Activated CD4-positive, alpha-beta memory T cell treated with anti-CD3 and anti-CD28 coated beads for 36 hours (primary cell): ENCODE measurements at regions not wholly inside any gene's neighbourhood (a gene's known extent, or its start where the extent isn't known, plus 50 kb on each side); places are given as distances from the start of the nearest gene placed in this dataset.
"Not testable (repeated sequence)": the region's sequence is repeated elsewhere in the genome, so short reads cannot be mapped to it uniquely, and the experiment has no call there.

Experiments
- CTCF ChIA-PET: fragments of 350-600 bp; sonication (Branson Sonifier 250); formaldehyde crosslinking; loops from one replicate; lab custom pipeline; 2021; ENCODE audit warnings: antibody characterized with exemption, inconsistent platforms; lab: Charles Lee
- POLR2A ChIA-PET: fragments of 350-600 bp; sonication (Branson Sonifier 250); formaldehyde crosslinking; loops from one replicate; lab custom pipeline; 2021; ENCODE audit warnings: antibody characterized with exemption; lab: Charles Lee
- DNase-seq: peaks from one replicate; pipeline ENCODE4 v3.0.0-alpha.2; 2020
- H3K27ac Mint-ChIP-seq: one replicate; pipeline ENCODE4 v1.8.0; 2021; ENCODE audit warnings: mixed read lengths
- H3K27me3 Mint-ChIP-seq: one replicate; pipeline ENCODE4 v1.8.0; 2021; ENCODE audit warnings: mixed read lengths
- H3K36me3 Mint-ChIP-seq: one replicate; pipeline ENCODE4 v1.8.0; 2021; ENCODE audit warnings: mixed read lengths
- H3K4me1 Mint-ChIP-seq: one replicate; pipeline ENCODE4 v1.8.0; 2021; ENCODE audit warnings: low read depth, mixed read lengths
- H3K4me3 Mint-ChIP-seq: one replicate; pipeline ENCODE4 v1.8.0; 2021; ENCODE audit warnings: mild to moderate bottlenecking, mixed read lengths
- H3K9me3 Mint-ChIP-seq: one replicate; pipeline ENCODE4 v1.8.0; 2021; ENCODE audit warnings: mixed read lengths
- intact Hi-C: fragments of 100-400 bp; cut with micrococcal nuclease; formaldehyde crosslinking; loops from one replicate; pipeline ENCODE4 v1.15.1; 2023

DNA sequence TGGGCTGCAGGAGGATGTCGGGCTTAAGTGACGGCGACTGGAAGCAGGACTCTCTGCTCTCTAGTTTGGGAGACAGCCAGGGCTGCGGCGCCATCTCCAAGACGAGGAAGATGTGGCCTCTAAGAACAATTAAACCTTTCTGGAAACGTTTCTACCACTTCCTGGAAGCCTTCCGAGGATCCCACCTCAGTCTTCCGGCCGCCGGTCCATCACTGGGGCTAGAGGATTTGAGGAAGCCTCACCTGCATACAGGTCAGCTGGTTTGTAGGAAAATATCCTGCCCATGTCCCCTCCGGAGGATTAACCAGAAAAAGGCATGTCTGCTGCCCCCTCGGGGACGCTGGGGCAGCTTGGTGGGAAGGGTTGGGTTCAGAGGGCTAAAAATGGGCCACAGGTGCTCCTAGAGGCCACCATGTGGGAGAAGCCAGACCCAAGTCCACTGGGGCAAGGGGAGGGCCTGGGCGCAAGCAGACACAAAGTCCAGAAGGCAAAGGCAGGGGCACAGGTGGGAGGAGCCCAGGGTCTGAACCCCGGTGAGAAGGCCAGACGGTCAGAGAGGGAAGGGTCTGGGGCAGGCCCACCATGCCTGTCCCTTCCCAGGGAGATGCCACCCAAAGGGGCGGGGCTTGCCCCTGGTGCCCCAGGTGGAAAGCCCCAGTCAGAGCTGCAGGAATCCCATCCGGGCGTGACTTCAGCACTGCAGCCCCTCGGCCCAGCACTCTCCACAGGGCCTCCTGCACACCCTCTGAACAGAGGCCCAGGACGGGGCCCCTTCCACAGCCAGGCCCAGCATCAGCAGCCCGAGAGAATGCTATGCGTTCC is 82.2 kb upstream of the ID2 start:
- Mint-ChIP-seq H3K36me3 (no peaks in the 10 kb centered on the region), H3K27me3 (no peaks in the 10 kb centered on the region), H3K4me3 (no peak overlapping the region), H3K9me3 (no peaks in the 10 kb centered on the region), H3K4me1 (peaks cover 8% of the 10 kb centered on the region), H3K27ac (no peak overlapping the region)
- ChIA-PET POLR2A (no interaction called here), CTCF (no interaction called here)
- no peak for DNase-seq
- intact Hi-C loops = no loop called here

DNA sequence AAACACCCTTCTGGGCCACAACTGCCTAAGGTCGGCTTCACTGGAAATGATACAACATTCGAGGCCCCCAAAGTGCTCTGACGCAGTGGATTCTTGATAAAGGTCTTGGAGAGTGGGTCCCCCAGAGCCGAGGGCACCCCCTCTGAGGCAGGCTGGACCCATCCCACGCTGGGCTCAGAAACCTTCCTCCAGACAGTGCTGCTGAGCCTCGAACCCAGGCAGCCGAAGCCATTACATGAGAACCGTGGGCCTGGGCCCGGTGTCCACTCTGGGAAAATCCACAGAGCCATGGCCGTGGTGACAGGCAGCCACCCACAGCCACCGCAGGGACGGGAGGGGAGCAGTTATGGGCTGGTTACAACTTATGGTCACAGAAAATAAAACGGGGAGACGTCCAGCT is 81.4 kb upstream of the ID2 start:
- Mint-ChIP-seq H3K36me3 (no peaks in the 10 kb centered on the region), H3K27ac (no peak overlapping the region), H3K4me3 (no peak overlapping the region), H3K4me1 (peaks cover 3% of the 10 kb centered on the region), H3K9me3 (no peaks in the 10 kb centered on the region), H3K27me3 (no peaks in the 10 kb centered on the region)
- ChIA-PET CTCF (no interaction called here), POLR2A (no interaction called here)
- no peak for DNase-seq
- intact Hi-C loops = no loop called here

DNA sequence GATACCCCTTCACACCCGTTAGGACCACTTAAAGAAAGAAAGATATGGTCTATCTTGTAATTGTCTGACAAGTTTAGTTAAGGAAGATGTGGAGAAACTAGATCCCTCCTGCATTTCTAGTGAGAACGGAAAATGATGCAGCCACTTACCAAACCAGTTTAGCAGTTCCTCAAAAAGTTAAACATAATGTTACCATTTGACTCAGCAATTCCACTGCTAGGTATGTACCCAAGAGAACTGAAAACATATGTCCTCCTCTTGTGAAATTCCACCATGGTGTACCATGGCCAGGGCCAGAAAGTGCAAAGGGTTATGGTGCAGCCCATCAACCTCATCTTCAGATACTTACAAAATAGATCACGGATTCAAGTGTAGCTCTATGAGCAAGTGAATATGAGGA is 79.0 kb upstream of the ID2 start:
- Mint-ChIP-seq H3K4me1 (peaks cover 22% of the 10 kb centered on the region), H3K27me3 (no peaks in the 10 kb centered on the region), H3K36me3 (no peaks in the 10 kb centered on the region), H3K9me3 (no peaks in the 10 kb centered on the region), H3K27ac (no peak overlapping the region), H3K4me3 (no peak overlapping the region)
- no peak for DNase-seq
- intact Hi-C loops = no loop called here
- CTCF ChIA-PET = no interaction called here
- POLR2A ChIA-PET = no interaction called here

DNA sequence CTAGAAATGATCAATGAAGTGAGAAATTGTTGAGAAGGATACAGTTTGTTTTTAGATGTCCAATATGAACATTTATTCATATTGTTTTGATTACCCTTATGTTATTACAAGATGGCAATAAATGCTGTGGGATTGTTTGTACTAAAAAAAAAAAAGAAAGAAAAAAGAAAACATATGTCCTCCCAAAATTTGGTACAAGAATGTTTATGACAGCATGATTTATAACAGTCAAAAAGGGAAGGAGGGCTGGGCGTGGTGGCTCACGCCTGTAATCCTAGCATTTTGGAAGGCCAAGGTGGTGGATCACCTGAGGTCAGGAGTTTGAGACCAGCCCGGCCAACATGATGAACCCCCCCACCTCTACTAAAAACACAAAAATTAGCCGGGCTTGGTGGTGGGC is 78.5 kb upstream of the ID2 start:
- POLR2A ChIA-PET, H3K27ac Mint-ChIP-seq, H3K27me3 Mint-ChIP-seq, CTCF ChIA-PET, H3K9me3 Mint-ChIP-seq, intact Hi-C loops, DNase-seq, H3K4me3 Mint-ChIP-seq, H3K36me3 Mint-ChIP-seq: not testable (repeated sequence)
- H3K4me1 Mint-ChIP-seq = peaks cover 27% of the 10 kb centered on the region

DNA sequence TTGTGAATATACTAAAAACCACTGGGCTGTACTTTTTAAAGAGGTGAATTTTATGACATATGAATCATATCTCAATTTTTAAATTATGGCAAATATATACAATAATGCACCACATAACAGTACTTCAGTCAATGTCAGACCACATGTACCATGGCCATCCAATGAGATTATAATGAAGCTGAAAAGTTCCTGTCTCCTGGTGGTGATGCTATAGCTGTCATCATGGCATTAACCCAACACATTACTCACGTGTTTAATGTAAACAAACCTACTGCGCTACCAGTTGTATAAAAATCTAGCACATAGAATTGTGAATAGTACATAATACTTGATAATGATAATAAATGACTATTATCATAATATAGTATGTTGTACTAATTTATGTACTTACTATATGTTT is 77.6 kb upstream of the ID2 start:
- H3K27ac Mint-ChIP-seq = no peak overlapping the region
- H3K27me3 Mint-ChIP-seq = no peaks in the 10 kb centered on the region
- CTCF ChIA-PET = no interaction called here
- POLR2A ChIA-PET = no interaction called here
- no peak overlapping the region for H3K4me3 Mint-ChIP-seq
- DNase-seq = no peak
- H3K4me1 Mint-ChIP-seq = peaks cover 36% of the 10 kb centered on the region
- intact Hi-C loops = no loop called here
- H3K36me3 Mint-ChIP-seq = no peaks in the 10 kb centered on the region
- no peaks in the 10 kb centered on the region for H3K9me3 Mint-ChIP-seq

DNA sequence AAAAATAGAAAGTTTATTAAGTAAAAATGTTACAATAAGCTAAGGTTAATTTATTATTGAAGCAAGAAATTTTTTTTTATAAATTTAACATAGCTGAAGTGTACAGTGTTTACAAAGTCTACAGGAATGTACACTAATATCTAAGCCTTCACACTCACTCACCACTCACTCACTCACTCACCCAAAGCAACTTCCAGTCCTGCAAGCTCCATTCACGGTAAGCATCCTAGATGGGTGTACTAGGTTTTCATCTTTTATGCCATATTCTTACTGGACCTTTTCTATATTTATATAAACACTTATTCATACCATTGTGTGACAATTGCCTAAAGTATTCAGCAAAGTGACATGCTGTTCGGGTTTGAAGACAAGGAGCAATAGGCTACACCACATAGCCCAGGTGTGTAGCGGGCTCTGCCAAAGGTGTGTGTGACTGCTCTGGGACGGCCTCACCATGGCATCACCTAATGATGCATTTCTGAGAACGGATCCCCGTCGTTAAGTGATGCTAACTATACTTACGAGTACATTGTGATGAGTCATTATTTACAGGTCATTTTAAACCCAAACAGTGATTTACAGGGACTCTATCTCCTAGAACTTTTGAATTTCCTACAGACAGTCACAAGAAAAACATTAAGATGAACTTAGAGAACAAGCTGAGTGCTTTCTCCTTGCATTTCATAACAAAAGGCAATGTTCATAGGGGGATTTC is 76.3 kb upstream of the ID2 start:
- H3K9me3 Mint-ChIP-seq = peaks cover 2% of the 10 kb centered on the region
- no peak overlapping the region for H3K4me3 Mint-ChIP-seq
- intact Hi-C loops = no loop called here
- H3K4me1 Mint-ChIP-seq = peaks cover 37% of the 10 kb centered on the region
- ChIA-PET CTCF (interaction anchor here (0.6 kb wide), 1 partner anchor 514 kb away, joined by 3 read pairs; no protein-coding TSS in a partner anchor), POLR2A (interaction anchor here (0.5 to 1.0 kb wide), 2 partner anchors 62 to 244 kb away, joined by 3 to 6 read pairs; no protein-coding TSS in a partner anchor)
- no peaks in the 10 kb centered on the region for H3K27me3 Mint-ChIP-seq
- H3K36me3 Mint-ChIP-seq = no peaks in the 10 kb centered on the region
- no peak for DNase-seq
- H3K27ac Mint-ChIP-seq = no peak overlapping the region

DNA sequence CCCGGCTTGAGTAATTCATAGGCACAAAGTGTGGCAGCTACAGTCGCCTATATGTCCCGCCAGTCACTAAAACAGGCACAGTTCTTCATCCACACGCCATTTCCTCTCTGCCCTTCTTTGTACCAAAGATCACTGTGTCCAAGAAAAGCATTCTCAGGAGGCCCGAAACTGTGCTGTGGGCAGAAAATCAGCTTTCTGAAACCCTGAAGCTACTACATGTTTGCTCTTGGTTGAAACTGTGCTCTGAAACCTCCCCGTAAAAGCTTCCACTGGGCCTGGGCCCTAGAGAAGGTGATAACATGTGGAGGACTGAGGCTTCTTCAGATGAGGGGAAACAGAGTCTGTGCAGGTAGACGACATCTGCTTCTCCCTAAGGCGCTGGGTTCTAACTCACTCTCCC is 75.6 kb upstream of the ID2 start:
- H3K27me3 Mint-ChIP-seq = no peaks in the 10 kb centered on the region
- ChIA-PET POLR2A (interaction anchor here (1.0 kb wide), 1 partner anchor 63 kb away, joined by 6 read pairs; no protein-coding TSS in a partner anchor), CTCF (no interaction called here)
- intact Hi-C loops = no loop called here
- peak; percentile 31 for DNase-seq
- peaks cover 9% of the 10 kb centered on the region for H3K9me3 Mint-ChIP-seq
- no peak overlapping the region for H3K27ac Mint-ChIP-seq
- no peaks in the 10 kb centered on the region for H3K36me3 Mint-ChIP-seq
- H3K4me1 Mint-ChIP-seq = peaks cover 37% of the 10 kb centered on the region
- H3K4me3 Mint-ChIP-seq = no peak overlapping the region

DNA sequence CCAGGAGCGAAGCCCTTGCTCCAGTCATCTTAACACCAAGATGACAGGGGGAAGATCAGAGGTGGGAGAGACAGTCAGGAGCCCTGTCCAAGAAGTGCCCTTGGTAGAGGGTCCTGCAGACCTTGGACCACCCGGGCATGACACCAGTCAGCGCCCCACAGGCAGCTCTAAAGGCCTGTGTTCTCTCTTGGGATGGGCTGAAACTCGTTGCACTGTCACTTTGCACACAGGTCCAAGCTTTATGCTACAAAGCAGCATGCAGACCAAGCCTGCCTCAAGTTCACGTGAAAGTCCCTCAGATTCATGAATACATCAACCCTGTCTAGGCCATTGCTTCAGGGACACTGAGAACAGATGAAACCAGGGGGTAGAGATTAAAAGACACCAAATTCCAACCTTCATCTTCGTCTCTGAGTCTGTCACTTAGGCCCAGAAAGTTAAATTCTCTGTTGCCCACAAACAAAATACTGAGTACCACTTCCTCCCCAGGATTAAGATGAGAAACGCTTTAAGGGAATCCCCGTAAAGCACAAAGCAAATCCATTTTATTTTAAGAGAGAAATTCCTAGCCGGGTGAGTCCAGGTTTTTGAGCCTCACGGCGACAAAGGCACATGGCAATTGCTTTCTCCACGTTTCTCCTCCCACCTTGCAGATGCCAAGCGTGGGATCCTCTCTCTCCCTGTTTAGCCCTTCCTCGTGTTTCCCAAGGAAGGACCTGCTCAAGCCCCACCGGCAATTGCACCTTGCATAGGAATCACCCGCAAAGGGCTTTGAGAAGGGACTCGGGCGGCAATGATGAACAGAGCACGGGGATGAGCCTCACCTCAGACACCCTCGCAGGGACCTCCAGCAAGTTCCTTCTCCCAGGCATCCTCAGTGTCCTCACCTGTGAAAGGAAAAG is 75.0 kb upstream of the ID2 start:
- no peak overlapping the region for H3K27ac Mint-ChIP-seq
- CTCF ChIA-PET = no interaction called here
- peaks cover 37% of the 10 kb centered on the region for H3K4me1 Mint-ChIP-seq
- POLR2A ChIA-PET = interaction anchor here (1.0 kb wide), 1 partner anchor 64 kb away, joined by 6 read pairs; no protein-coding TSS in a partner anchor
- intact Hi-C loops = no loop called here
- no peaks in the 10 kb centered on the region for H3K27me3 Mint-ChIP-seq
- no peaks in the 10 kb centered on the region for H3K36me3 Mint-ChIP-seq
- H3K4me3 Mint-ChIP-seq = no peak overlapping the region
- DNase-seq = no peak
- H3K9me3 Mint-ChIP-seq = peaks cover 9% of the 10 kb centered on the region

DNA sequence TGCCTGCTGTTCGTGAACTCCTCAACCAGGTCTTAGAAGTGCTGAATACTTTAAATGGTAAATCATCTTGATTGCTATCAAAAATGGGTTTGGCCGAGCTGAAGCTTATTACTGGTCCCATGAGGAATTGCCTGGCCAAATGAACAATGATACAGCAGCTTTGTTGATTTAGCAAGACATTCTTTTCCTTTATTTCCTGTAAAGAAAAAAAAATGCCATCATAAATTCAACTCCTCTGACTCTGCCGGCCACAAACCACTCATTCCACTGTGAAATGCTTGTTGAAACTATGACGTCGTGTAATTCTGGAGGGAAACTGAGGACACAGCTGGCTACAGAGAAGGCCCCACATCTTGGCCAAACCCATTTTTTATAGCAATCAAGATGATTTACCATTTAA is 74.2 kb upstream of the ID2 start:
- no peak overlapping the region for H3K27ac Mint-ChIP-seq
- H3K4me3 Mint-ChIP-seq = no peak overlapping the region
- intact Hi-C loops = loop anchor here (1.0 to 2.0 kb wide), 4 partner anchors 64 to 127 kb away; no protein-coding TSS in a partner anchor
- no peaks in the 10 kb centered on the region for H3K27me3 Mint-ChIP-seq
- H3K9me3 Mint-ChIP-seq = peaks cover 9% of the 10 kb centered on the region
- no peaks in the 10 kb centered on the region for H3K36me3 Mint-ChIP-seq
- no peak for DNase-seq
- POLR2A ChIA-PET = interaction anchor here (0.6 to 1.4 kb wide), 3 partner anchors 64 to 119 kb away, joined by 3 to 5 read pairs (median 3); no protein-coding TSS in a partner anchor
- peaks cover 36% of the 10 kb centered on the region for H3K4me1 Mint-ChIP-seq
- CTCF ChIA-PET = no interaction called here

DNA sequence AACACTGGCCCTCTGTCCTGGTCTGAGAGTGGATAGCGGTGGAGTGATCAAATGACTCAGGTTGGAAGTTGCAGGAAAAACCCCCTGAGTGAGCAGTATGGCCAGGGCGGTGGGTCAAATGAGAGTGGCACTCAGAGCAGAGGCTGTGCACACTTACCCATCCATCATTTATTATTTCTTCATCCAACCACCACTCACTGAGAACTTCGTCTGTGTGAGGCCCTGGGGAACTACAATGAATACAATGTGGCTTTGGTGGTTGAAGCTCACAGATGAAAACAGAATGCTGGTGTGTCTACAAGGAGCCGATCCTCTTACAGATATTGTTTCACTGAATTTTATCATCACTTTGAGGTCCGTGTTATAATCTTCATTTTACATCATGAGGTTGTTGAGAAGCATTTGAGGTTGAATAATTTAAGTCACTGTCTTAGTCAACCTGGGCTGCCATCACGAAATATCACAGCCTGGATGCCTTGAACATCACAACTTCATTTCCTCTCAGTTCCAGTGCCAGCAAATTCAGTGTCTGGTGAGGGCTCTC is 73.4 kb upstream of the ID2 start:
- Mint-ChIP-seq H3K36me3 (no peaks in the 10 kb centered on the region), H3K27ac (peak overlapping the region; percentile 72), H3K9me3 (peaks cover 9% of the 10 kb centered on the region), H3K4me1 (peaks cover 34% of the 10 kb centered on the region), H3K4me3 (no peak overlapping the region), H3K27me3 (no peaks in the 10 kb centered on the region)
- intact Hi-C loops = loop anchor here (1.0 to 2.0 kb wide), 4 partner anchors 65 to 128 kb away; no protein-coding TSS in a partner anchor
- ChIA-PET CTCF (interaction anchor here (1.1 kb wide), 1 partner anchor 63 kb away, joined by 3 read pairs; no protein-coding TSS in a partner anchor), POLR2A (interaction anchor here (0.9 to 1.4 kb wide), 3 partner anchors 65 to 94 kb away, joined by 3 to 5 read pairs (median 3); no protein-coding TSS in a partner anchor)
- DNase-seq = peak; percentile 67

DNA sequence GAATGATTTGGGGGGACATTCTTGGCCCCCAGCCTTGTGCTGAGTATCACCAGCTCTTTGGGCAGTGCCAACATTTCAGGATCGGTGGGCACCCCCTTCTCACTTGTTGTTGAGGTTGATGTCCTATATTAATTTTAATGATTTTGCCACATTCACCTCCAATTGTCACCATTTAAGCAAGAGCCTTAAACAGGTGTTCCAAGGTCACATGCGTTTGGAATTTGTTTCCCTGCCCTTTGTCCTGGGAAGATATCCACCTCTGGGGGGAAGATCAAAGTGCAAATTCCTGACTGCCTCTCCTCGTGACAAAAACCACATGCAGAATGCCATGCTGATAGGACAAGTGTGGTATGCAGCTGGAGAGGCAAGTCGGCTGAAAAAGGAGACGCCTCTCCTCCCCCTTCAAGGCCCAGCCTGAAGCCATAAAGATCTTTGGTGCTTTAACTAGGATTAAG is 72.5 kb upstream of the ID2 start:
- POLR2A ChIA-PET = no interaction called here
- Mint-ChIP-seq H3K4me1 (peaks cover 34% of the 10 kb centered on the region), H3K36me3 (no peaks in the 10 kb centered on the region), H3K27ac (no peak overlapping the region), H3K27me3 (no peaks in the 10 kb centered on the region), H3K9me3 (peaks cover 9% of the 10 kb centered on the region), H3K4me3 (no peak overlapping the region)
- no peak for DNase-seq
- CTCF ChIA-PET = no interaction called here
- intact Hi-C loops = loop anchor here (2.0 kb wide), 1 partner anchor 129 kb away; no protein-coding TSS in a partner anchor
